ENCODE measurements at regions not wholly inside any gene's neighbourhood (a gene's known extent, or its start where the extent isn't known, plus 50 kb on each side); places are given as distances from the start of the nearest gene placed in this dataset.
"Not testable (repeated sequence)": the region's sequence is repeated elsewhere in the genome, so short reads cannot be mapped to it uniquely, and the experiment has no call there.

- Mint-ChIP-seq H3K36me3 (ENCODE audit: low read depth) (no peaks in the 10 kb centered on the region), H3K4me1 (no peaks in the 10 kb centered on the region), H3K9me3 (no peaks in the 10 kb centered on the region), H3K4me3 (no peak overlapping the region), H3K27ac (no peak overlapping the region), H3K27me3 (no peaks in the 10 kb centered on the region)
- ATAC-seq (replicated peaks) = no peak
These were observed 87.4 kb upstream of the RALGAPA2 start for GRCh38 chr20:20799716-20800312.

- Mint-ChIP-seq H3K9me3 (no peaks in the 10 kb centered on the region), H3K27me3 (peaks cover 3% of the 10 kb centered on the region), H3K4me1 (no peaks in the 10 kb centered on the region), H3K4me3 (no peak overlapping the region), H3K27ac (no peak overlapping the region), H3K36me3 (ENCODE audit: low read depth) (no peaks in the 10 kb centered on the region)
- ATAC-seq (replicated peaks) = no peak
These were observed 85.3 kb upstream of the RALGAPA2 start for GRCh38 chr20:20797521-20798310.

- no peak overlapping the region for H3K27ac Mint-ChIP-seq
- no peak for ATAC-seq (replicated peaks)
These were observed 84.5 kb upstream of the RALGAPA2 start for GRCh38 chr20:20796766-20797440.

GRCh38 chr20:20795721-20796120, 83.3 kb upstream of the RALGAPA2 start:
- H3K9me3 Mint-ChIP-seq = no peaks in the 10 kb centered on the region
- ATAC-seq (replicated peaks) = no peak
- H3K4me3 Mint-ChIP-seq = no peak overlapping the region

More at GRCh38 chr20:20796766-20797440, 84.5 kb upstream of the RALGAPA2 start:
- H3K4me1 Mint-ChIP-seq = no peaks in the 10 kb centered on the region
- H3K36me3 Mint-ChIP-seq (ENCODE audit: low read depth) = no peaks in the 10 kb centered on the region
- no peak overlapping the region for H3K4me3 Mint-ChIP-seq
- H3K27me3 Mint-ChIP-seq = peaks cover 3% of the 10 kb centered on the region
- no peaks in the 10 kb centered on the region for H3K9me3 Mint-ChIP-seq

GRCh38 chr20:20795119-20795518, 82.7 kb upstream of the RALGAPA2 start:
- Mint-ChIP-seq H3K27me3 (peaks cover 3% of the 10 kb centered on the region), H3K27ac (no peak overlapping the region), H3K9me3 (no peaks in the 10 kb centered on the region), H3K4me3 (no peak overlapping the region), H3K36me3 (ENCODE audit: low read depth) (no peaks in the 10 kb centered on the region), H3K4me1 (no peaks in the 10 kb centered on the region)
- no peak for ATAC-seq (replicated peaks)

More at GRCh38 chr20:20795721-20796120, 83.3 kb upstream of the RALGAPA2 start:
- no peak overlapping the region for H3K27ac Mint-ChIP-seq
- H3K36me3 Mint-ChIP-seq (ENCODE audit: low read depth) = no peaks in the 10 kb centered on the region
- no peaks in the 10 kb centered on the region for H3K4me1 Mint-ChIP-seq
- peaks cover 3% of the 10 kb centered on the region for H3K27me3 Mint-ChIP-seq

- ATAC-seq (replicated peaks) = no peak
- H3K27me3 Mint-ChIP-seq = peaks cover 8% of the 10 kb centered on the region
- H3K9me3 Mint-ChIP-seq = no peaks in the 10 kb centered on the region
- no peak overlapping the region for H3K27ac Mint-ChIP-seq
- no peaks in the 10 kb centered on the region for H3K4me1 Mint-ChIP-seq
- no peaks in the 10 kb centered on the region for H3K36me3 Mint-ChIP-seq (ENCODE audit: low read depth)
- H3K4me3 Mint-ChIP-seq = no peak overlapping the region
These were observed 81.1 kb upstream of the RALGAPA2 start for GRCh38 chr20:20793591-20793990.

- no peak for ATAC-seq (replicated peaks)
These were observed 79.5 kb upstream of the RALGAPA2 start for GRCh38 chr20:20791664-20792568.

GRCh38 chr20:20788308-20788707, 75.9 kb upstream of the RALGAPA2 start:
- Mint-ChIP-seq H3K36me3 (ENCODE audit: low read depth) (no peaks in the 10 kb centered on the region), H3K27me3 (peaks cover 23% of the 10 kb centered on the region), H3K4me1 (no peaks in the 10 kb centered on the region), H3K4me3 (no peak overlapping the region), H3K9me3 (peaks cover 4% of the 10 kb centered on the region), H3K27ac (no peak overlapping the region)
- ATAC-seq (replicated peaks) = no peak

More at GRCh38 chr20:20791664-20792568, 79.5 kb upstream of the RALGAPA2 start:
- Mint-ChIP-seq H3K4me1 (no peaks in the 10 kb centered on the region), H3K36me3 (ENCODE audit: low read depth) (no peaks in the 10 kb centered on the region), H3K9me3 (peaks cover 4% of the 10 kb centered on the region), H3K27me3 (peaks cover 17% of the 10 kb centered on the region), H3K27ac (no peak overlapping the region), H3K4me3 (no peak overlapping the region)

GRCh38 chr20:20786428-20786827, 74.0 kb upstream of the RALGAPA2 start:
- peaks cover 27% of the 10 kb centered on the region for H3K27me3 Mint-ChIP-seq
- ATAC-seq (replicated peaks) = no peak
- H3K4me3 Mint-ChIP-seq = no peak overlapping the region
- H3K9me3 Mint-ChIP-seq = peaks cover 4% of the 10 kb centered on the region
- H3K36me3 Mint-ChIP-seq (ENCODE audit: low read depth) = no peaks in the 10 kb centered on the region
- no peaks in the 10 kb centered on the region for H3K4me1 Mint-ChIP-seq
- H3K27ac Mint-ChIP-seq = no peak overlapping the region

GRCh38 chr20:20785226-20785625, 72.8 kb upstream of the RALGAPA2 start:
- no peaks in the 10 kb centered on the region for H3K36me3 Mint-ChIP-seq (ENCODE audit: low read depth)
- no peak for ATAC-seq (replicated peaks)
- H3K9me3 Mint-ChIP-seq = peaks cover 4% of the 10 kb centered on the region
- no peaks in the 10 kb centered on the region for H3K4me1 Mint-ChIP-seq
- H3K27ac Mint-ChIP-seq = no peak overlapping the region
- H3K4me3 Mint-ChIP-seq = no peak overlapping the region
- peaks cover 27% of the 10 kb centered on the region for H3K27me3 Mint-ChIP-seq

- H3K4me1 Mint-ChIP-seq; H3K36me3 Mint-ChIP-seq (ENCODE audit: low read depth); H3K9me3 Mint-ChIP-seq; H3K4me3 Mint-ChIP-seq; H3K27ac Mint-ChIP-seq; ATAC-seq (replicated peaks): not testable (repeated sequence)
- H3K27me3 Mint-ChIP-seq = peaks cover 28% of the 10 kb centered on the region
These were observed 72.0 kb upstream of the RALGAPA2 start for GRCh38 chr20:20784450-20784849.

GRCh38 chr20:20783450-20783849, 71.0 kb upstream of the RALGAPA2 start:
- no peak for ATAC-seq (replicated peaks)
- peaks cover 25% of the 10 kb centered on the region for H3K27me3 Mint-ChIP-seq
- peaks cover 4% of the 10 kb centered on the region for H3K9me3 Mint-ChIP-seq
- no peaks in the 10 kb centered on the region for H3K4me1 Mint-ChIP-seq
- no peak overlapping the region for H3K27ac Mint-ChIP-seq
- no peak overlapping the region for H3K4me3 Mint-ChIP-seq
- H3K36me3 Mint-ChIP-seq (ENCODE audit: low read depth) = no peaks in the 10 kb centered on the region

GRCh38 chr20:20782755-20783154, 70.3 kb upstream of the RALGAPA2 start:
- no peak overlapping the region for H3K27ac Mint-ChIP-seq
- H3K27me3 Mint-ChIP-seq = peaks cover 23% of the 10 kb centered on the region
- peaks cover 4% of the 10 kb centered on the region for H3K9me3 Mint-ChIP-seq
- no peak for ATAC-seq (replicated peaks)
- H3K36me3 Mint-ChIP-seq (ENCODE audit: low read depth) = no peaks in the 10 kb centered on the region
- no peaks in the 10 kb centered on the region for H3K4me1 Mint-ChIP-seq
- H3K4me3 Mint-ChIP-seq = no peak overlapping the region

- Mint-ChIP-seq H3K4me3 (no peak overlapping the region), H3K4me1 (no peaks in the 10 kb centered on the region), H3K36me3 (ENCODE audit: low read depth) (no peaks in the 10 kb centered on the region)
These were observed 69.8 kb upstream of the RALGAPA2 start for GRCh38 chr20:20782231-20782630.

More at GRCh38 chr20:20782231-20782630, 69.8 kb upstream of the RALGAPA2 start:
- no peak for ATAC-seq (replicated peaks)
- Mint-ChIP-seq H3K27me3 (peaks cover 21% of the 10 kb centered on the region), H3K27ac (no peak overlapping the region), H3K9me3 (no peaks in the 10 kb centered on the region)

All from activated T-helper 17 cell treated with anti-CD3 and anti-CD28 coated beads, Interleukin-2, amount 50 U/mL, for 72 hours (primary cell).